BE2C (cell line): ENCODE measurements at regions not wholly inside any gene's neighbourhood (a gene's known extent, or its start where the extent isn't known, plus 50 kb on each side); places are given as distances from the start of the nearest gene placed in this dataset.

Experiments
- DNase-seq: peaks from one replicate; pipeline ENCODE4 v3.0.0-alpha.2; 2020
- H3K27me3 ChIP-seq: fragments of 250-450 bp; sonication (Bioruptor Pico); 2 replicates; pipeline ENCODE4 v1.5.1; 2020; ENCODE audit warnings: mild to moderate bottlenecking
- H3K36me3 ChIP-seq: fragments of 250-450 bp; sonication (Bioruptor Pico); 2 replicates; pipeline ENCODE4 v1.5.1; 2020; ENCODE audit warnings: mild to moderate bottlenecking
- H3K4me1 ChIP-seq: fragments of 250-450 bp; sonication (Bioruptor Pico); 2 replicates; pipeline ENCODE4 v1.5.1; 2020
- H3K4me3 ChIP-seq: 2 replicates; pipeline ENCODE4 v1.5.1; 2011; ENCODE audit warnings: low read depth, low read length
- H3K9me3 ChIP-seq: fragments of 250-450 bp; sonication (Bioruptor Pico); 2 replicates; pipeline ENCODE4 v1.5.1; 2020
- CTCF ChIP-seq: IDR thresholded peaks from 2 replicates; pipeline ENCODE4 v1.5.1; 2012; ENCODE audit warnings: mild to moderate bottlenecking, low read depth, low read length

GRCh38 chr5:105947461-105947860 lies 1723.3 kb downstream of the EFNA5 start:
- no peaks in the 10 kb centered on the region for H3K36me3 ChIP-seq
- no peak for DNase-seq
- H3K9me3 ChIP-seq, result no peaks in the 10 kb centered on the region
- peaks cover 11% of the 10 kb centered on the region for H3K4me1 ChIP-seq
- no peak for TF ChIP-seq CTCF
- no peaks in the 10 kb centered on the region for H3K27me3 ChIP-seq
- H3K4me3 ChIP-seq, result no peak overlapping the region

DNA sequence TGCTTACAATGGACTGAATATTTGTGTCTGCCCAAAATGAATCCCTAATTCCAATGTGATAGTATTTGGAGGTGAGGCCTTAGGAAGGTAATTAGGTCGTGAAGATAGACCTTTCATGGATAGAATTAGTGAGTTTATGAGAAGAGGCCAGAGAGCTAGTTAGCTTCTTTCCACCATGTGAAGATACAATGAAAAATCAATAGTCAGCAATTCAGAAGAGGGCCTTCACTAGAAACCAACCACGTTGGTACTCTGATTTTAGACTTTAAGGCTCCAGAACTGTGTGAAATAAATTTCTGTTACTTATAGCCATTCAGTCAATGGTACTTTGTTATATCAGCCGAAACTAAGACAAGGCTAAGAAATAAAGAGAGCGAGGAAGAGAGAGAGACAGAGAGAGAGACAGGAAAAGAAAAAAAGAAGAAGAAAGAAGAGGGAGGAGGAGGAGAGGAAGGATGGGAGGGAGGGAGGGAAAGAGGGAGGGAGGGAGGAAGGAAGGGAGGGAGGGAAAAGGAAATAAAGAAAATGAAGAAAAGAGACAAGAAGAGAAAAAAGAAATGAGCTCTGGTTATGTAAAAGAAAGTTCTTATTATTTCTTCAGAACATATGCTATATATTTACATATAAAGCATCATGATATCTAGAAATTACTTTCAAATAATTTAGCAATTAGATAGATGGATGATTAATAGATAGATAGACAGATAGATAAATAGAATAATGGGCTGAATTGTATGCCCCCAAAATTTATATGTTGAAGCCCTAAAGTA lies 1725.3 kb downstream of the EFNA5 start:
- Histone ChIP-seq H3K9me3 (no peaks in the 10 kb centered on the region), H3K4me3 (no peak overlapping the region), H3K36me3 (no peaks in the 10 kb centered on the region), H3K4me1 (peaks cover 5% of the 10 kb centered on the region), H3K27me3 (no peaks in the 10 kb centered on the region)
- TF ChIP-seq CTCF, result no peak
- DNase-seq, result no peak

GRCh38 chr5:105940181-105940580 lies 1730.6 kb downstream of the EFNA5 start:
- no peak for DNase-seq
- no peaks in the 10 kb centered on the region for H3K9me3 ChIP-seq

DNA sequence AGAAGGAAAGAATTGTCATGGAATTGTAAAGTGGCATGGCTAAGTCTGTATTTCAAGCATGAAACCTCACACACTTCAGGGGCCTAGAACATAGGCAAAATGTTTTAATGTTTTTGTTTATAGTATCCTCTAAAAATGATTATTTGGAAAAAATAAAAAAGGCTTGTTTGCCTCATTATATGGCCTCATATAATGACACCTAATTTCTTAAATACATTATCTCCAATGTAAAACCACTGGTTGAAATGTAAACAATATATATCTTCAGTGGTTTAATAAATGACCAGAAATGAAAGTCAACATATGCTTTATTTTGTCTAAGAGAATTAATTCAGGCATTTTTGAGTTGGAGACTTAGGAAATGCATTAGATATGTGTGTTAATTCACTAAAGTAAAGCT lies 1736.6 kb downstream of the EFNA5 start:
- TF ChIP-seq CTCF, result no peak
- DNase-seq, result no peak
- Histone ChIP-seq H3K36me3 (no peaks in the 10 kb centered on the region), H3K9me3 (no peaks in the 10 kb centered on the region), H3K4me3 (no peak overlapping the region), H3K4me1 (no peaks in the 10 kb centered on the region), H3K27me3 (no peaks in the 10 kb centered on the region)

More at GRCh38 chr5:105940181-105940580, 1730.6 kb downstream of the EFNA5 start:
- Histone ChIP-seq H3K4me3 (no peak overlapping the region), H3K27me3 (no peaks in the 10 kb centered on the region), H3K36me3 (no peaks in the 10 kb centered on the region), H3K4me1 (no peaks in the 10 kb centered on the region)
- TF ChIP-seq CTCF, result no peak

DNA sequence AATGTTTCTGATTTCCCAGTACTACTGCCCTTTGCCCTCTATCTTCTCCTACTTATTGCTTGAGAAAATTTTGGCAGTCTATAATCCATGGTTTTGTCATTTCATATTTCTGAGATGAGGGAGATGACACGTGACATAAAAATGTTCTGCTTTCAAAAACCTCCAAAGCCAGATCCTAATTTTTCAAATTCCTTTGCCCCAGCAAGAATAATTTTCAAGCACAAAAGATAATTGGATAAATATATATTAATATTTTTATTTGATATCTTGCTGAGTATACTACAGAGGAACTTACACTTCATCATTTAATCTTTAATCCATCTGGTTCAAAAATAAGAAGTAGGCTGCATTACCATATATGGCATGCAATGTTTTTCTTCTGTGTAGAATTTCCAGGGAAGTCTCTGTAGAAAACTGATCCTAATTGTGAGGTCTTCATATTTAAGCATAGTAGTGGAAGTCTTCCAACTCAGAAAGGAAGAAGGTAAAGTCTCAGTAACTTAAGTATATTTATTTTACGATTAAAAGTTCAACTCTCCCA lies 1738.8 kb downstream of the EFNA5 start:
- DNase-seq, result no peak
- no peaks in the 10 kb centered on the region for H3K27me3 ChIP-seq
- no peaks in the 10 kb centered on the region for H3K4me1 ChIP-seq
- no peaks in the 10 kb centered on the region for H3K36me3 ChIP-seq
- TF ChIP-seq CTCF, result no peak
- no peak overlapping the region for H3K4me3 ChIP-seq
- no peaks in the 10 kb centered on the region for H3K9me3 ChIP-seq

- H3K36me3 ChIP-seq, result no peaks in the 10 kb centered on the region
- H3K27me3 ChIP-seq, result no peaks in the 10 kb centered on the region
- H3K9me3 ChIP-seq, result no peaks in the 10 kb centered on the region
- no peak overlapping the region for H3K4me3 ChIP-seq
- H3K4me1 ChIP-seq, result no peaks in the 10 kb centered on the region; the same call in 1 of the 2 replicates
- no peak for DNase-seq
- no peak for TF ChIP-seq CTCF
Observed at GRCh38 chr5:105929858-105930257, 1740.9 kb downstream of the EFNA5 start.
